A549 (cell line): ENCODE measurements at regions not wholly inside any gene's neighbourhood (a gene's known extent, or its start where the extent isn't known, plus 50 kb on each side); places are given as distances from the start of the nearest gene placed in this dataset.

Experiments
- CHD4 ChIP-seq: fragments of 200-600 bp; sonication (generic); IDR thresholded peaks from 2 replicates; pipeline ENCODE4 v1.6.1; 2016; ENCODE audit warnings: antibody characterized with exemption, mild to moderate bottlenecking, borderline replicate concordance
- EP300 ChIP-seq, 2 experiments: fragments of >200 bp; sonication (Bioruptor Twin); formaldehyde crosslinking; IDR thresholded peaks; 2 replicates in 1 of 2; 3 replicates in 1 of 2; pipeline ENCODE4 v1.6.1; 2016 to 2017
- POLR2A ChIP-seq: IDR thresholded peaks from 2 replicates; pipeline ENCODE4 v1.6.1; 2012; ENCODE audit warnings: mild to moderate bottlenecking, low read length
- TF ChIP-seq, protein P1 (sequence below): fragments of >200 bp; sonication (Bioruptor Twin); formaldehyde crosslinking; IDR thresholded peaks from 3 replicates; pipeline ENCODE4 v1.5.1; 2016

DNA sequence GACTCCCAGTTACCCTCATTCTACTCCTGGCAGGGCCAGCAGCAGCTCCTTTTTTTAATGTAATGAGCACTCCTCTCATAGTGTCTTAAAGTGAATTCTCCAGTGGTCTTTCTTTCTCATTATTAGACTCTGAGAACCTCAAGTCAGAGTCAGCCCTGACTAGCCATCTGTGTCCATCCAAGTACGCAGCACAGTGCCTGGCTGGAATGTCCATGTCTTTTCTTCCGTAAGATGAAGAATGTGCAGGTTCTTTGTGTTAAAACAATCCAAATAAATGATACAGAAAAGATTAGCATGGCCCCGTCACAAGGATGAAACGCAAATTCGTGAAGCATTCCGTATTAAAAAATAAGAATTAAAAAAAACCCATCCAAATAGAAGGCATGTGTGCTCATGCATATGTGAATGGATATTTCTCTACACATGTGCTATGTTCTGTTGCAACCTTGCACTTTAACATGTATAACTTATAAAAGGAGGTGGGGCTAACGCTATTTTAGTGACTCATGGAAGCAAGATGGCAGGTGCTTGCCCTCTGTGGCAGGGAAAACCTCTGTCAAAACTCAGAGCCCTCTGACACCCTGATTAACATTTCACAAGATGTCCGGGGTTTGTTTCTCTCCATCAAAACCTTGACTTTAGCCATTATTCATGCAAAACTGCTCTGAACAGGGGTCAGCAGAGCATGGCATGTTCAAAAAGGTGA, 170.7 kb upstream of the TOPAZ1 start:
- TF ChIP-seq POLR2A (no peak), EP300 (IDR thresholded peaks at IDR 0.05) (no peak), CHD4 (no peak)
- TF ChIP-seq, protein P1, sequence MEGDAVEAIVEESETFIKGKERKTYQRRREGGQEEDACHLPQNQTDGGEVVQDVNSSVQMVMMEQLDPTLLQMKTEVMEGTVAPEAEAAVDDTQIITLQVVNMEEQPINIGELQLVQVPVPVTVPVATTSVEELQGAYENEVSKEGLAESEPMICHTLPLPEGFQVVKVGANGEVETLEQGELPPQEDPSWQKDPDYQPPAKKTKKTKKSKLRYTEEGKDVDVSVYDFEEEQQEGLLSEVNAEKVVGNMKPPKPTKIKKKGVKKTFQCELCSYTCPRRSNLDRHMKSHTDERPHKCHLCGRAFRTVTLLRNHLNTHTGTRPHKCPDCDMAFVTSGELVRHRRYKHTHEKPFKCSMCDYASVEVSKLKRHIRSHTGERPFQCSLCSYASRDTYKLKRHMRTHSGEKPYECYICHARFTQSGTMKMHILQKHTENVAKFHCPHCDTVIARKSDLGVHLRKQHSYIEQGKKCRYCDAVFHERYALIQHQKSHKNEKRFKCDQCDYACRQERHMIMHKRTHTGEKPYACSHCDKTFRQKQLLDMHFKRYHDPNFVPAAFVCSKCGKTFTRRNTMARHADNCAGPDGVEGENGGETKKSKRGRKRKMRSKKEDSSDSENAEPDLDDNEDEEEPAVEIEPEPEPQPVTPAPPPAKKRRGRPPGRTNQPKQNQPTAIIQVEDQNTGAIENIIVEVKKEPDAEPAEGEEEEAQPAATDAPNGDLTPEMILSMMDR: no peak
